ENCODE measurements at regions not wholly inside any gene's neighbourhood (a gene's known extent, or its start where the extent isn't known, plus 50 kb on each side); places are given as distances from the start of the nearest gene placed in this dataset.

- 75% methylated on average over 2 of the region's 2 CpGs for WGBS (ENCODE audit: insufficient coverage)
Measured at GRCh38 chr14:98103705-98104104, 1168.3 kb downstream of the BCL11B start.

GRCh38 chr14:98109326-98109725, 1162.7 kb downstream of the BCL11B start:
- WGBS (ENCODE audit: insufficient coverage): 47% methylated on average over 2 of the region's 3 CpGs
- H3K36me3 ChIP-seq (ENCODE audit: control insufficient read depth, insufficient read depth, low read length): no peaks in the 10 kb centered on the region
- H3K27ac ChIP-seq (ENCODE audit: low read depth, low read length): no peak overlapping the region
- no peak overlapping the region for H3K4me3 ChIP-seq (ENCODE audit: low read depth, low read length)
- H3K27me3 ChIP-seq (ENCODE audit: control insufficient read depth, insufficient read depth, low read length): no peaks in the 10 kb centered on the region
- DNase-seq (ENCODE audit: low read depth in 4 of 6, low spot score in 6 of 6): peak in 1 of 6 donors; percentile 3
- no peaks in the 10 kb centered on the region for H3K4me1 ChIP-seq (ENCODE audit: control insufficient read depth, insufficient read depth, low read length)
- no peaks in the 10 kb centered on the region for H3K9me3 ChIP-seq (ENCODE audit: control insufficient read depth, insufficient read depth, low read length)

More at GRCh38 chr14:98103705-98104104, 1168.3 kb downstream of the BCL11B start:
- Histone ChIP-seq H3K36me3 (ENCODE audit: control insufficient read depth, insufficient read depth, low read length) (no peaks in the 10 kb centered on the region), H3K4me1 (ENCODE audit: control insufficient read depth, insufficient read depth, low read length) (no peaks in the 10 kb centered on the region), H3K9me3 (ENCODE audit: control insufficient read depth, insufficient read depth, low read length) (no peaks in the 10 kb centered on the region), H3K27me3 (ENCODE audit: control insufficient read depth, insufficient read depth, low read length) (no peaks in the 10 kb centered on the region), H3K27ac (ENCODE audit: low read depth, low read length) (no peak overlapping the region), H3K4me3 (ENCODE audit: low read depth, low read length) (no peak overlapping the region)
- peak in 1 of 6 donors; percentile 56 for DNase-seq (ENCODE audit: low read depth in 4 of 6, low spot score in 6 of 6)

DNA sequence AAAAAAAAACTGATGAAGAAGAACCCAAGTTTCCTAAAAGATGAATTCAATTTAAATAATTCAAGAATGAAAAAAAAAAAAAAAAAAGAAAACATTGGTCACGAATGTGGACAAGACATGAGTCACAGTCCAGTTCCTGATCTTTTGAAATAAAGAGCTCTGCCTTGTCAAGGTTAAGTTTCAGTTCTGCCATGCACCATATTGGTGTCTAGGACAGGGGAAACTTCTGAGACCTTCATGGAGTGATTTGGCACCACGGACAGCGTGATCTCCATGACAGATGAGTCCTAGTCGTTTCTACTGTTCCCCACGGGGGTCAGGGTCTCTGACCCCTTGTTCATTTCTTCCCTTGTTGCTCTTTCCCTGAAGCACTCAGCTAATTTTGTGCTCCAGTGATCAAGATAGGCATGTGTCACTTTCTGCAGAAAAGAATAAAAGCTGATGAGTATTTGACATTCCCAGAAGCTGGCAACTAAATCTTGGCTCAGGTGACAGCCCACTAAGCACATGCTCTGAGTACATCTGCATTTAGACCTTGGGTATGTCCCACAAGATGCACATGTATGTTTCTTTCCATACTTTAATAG, 1159.7 kb downstream of the BCL11B start:
- Histone ChIP-seq H3K27me3 (ENCODE audit: control insufficient read depth, insufficient read depth, low read length) (no peaks in the 10 kb centered on the region), H3K27ac (ENCODE audit: low read depth, low read length) (no peak overlapping the region), H3K4me1 (ENCODE audit: control insufficient read depth, insufficient read depth, low read length) (no peaks in the 10 kb centered on the region), H3K9me3 (ENCODE audit: control insufficient read depth, insufficient read depth, low read length) (no peaks in the 10 kb centered on the region), H3K4me3 (ENCODE audit: low read depth, low read length) (no peak overlapping the region), H3K36me3 (ENCODE audit: control insufficient read depth, insufficient read depth, low read length) (no peaks in the 10 kb centered on the region)
- DNase-seq (ENCODE audit: low read depth in 4 of 6, low spot score in 6 of 6): no peak
- WGBS (ENCODE audit: insufficient coverage): 67% methylated on average over 5 of the region's 5 CpGs

- no CpG with 5 or more reads among the region's 3 CpGs for WGBS (ENCODE audit: insufficient coverage)
- Histone ChIP-seq H3K9me3 (ENCODE audit: control insufficient read depth, insufficient read depth, low read length) (no peaks in the 10 kb centered on the region), H3K4me1 (ENCODE audit: control insufficient read depth, insufficient read depth, low read length) (no peaks in the 10 kb centered on the region), H3K27me3 (ENCODE audit: control insufficient read depth, insufficient read depth, low read length) (no peaks in the 10 kb centered on the region), H3K4me3 (ENCODE audit: low read depth, low read length) (no peak overlapping the region), H3K27ac (ENCODE audit: low read depth, low read length) (no peak overlapping the region), H3K36me3 (ENCODE audit: control insufficient read depth, insufficient read depth, low read length) (no peaks in the 10 kb centered on the region)
- no peak for DNase-seq (ENCODE audit: low read depth in 4 of 6, low spot score in 6 of 6)
Measured at GRCh38 chr14:98114122-98114895, 1157.7 kb downstream of the BCL11B start.

- no peaks in the 10 kb centered on the region for H3K36me3 ChIP-seq (ENCODE audit: control insufficient read depth, insufficient read depth, low read length)
- no CpG with 5 or more reads among the region's 1 CpG for WGBS (ENCODE audit: insufficient coverage)
- DNase-seq (ENCODE audit: low read depth in 4 of 6, low spot score in 6 of 6): no peak
- no peaks in the 10 kb centered on the region for H3K4me1 ChIP-seq (ENCODE audit: control insufficient read depth, insufficient read depth, low read length)
- H3K9me3 ChIP-seq (ENCODE audit: control insufficient read depth, insufficient read depth, low read length): no peaks in the 10 kb centered on the region
- H3K27me3 ChIP-seq (ENCODE audit: control insufficient read depth, insufficient read depth, low read length): no peaks in the 10 kb centered on the region
- H3K4me3 ChIP-seq (ENCODE audit: low read depth, low read length): no peak overlapping the region
- no peak overlapping the region for H3K27ac ChIP-seq (ENCODE audit: low read depth, low read length)
Measured at GRCh38 chr14:98114946-98115345, 1157.1 kb downstream of the BCL11B start.

GRCh38 chr14:98118749-98119148, 1153.2 kb downstream of the BCL11B start:
- DNase-seq (ENCODE audit: low read depth in 4 of 6, low spot score in 6 of 6): no peak
- H3K27ac ChIP-seq (ENCODE audit: low read depth, low read length): no peak overlapping the region
- H3K4me1 ChIP-seq (ENCODE audit: control insufficient read depth, insufficient read depth, low read length): no peaks in the 10 kb centered on the region
- no peak overlapping the region for H3K4me3 ChIP-seq (ENCODE audit: low read depth, low read length)
- H3K9me3 ChIP-seq (ENCODE audit: control insufficient read depth, insufficient read depth, low read length): no peaks in the 10 kb centered on the region
- no peaks in the 10 kb centered on the region for H3K36me3 ChIP-seq (ENCODE audit: control insufficient read depth, insufficient read depth, low read length)
- H3K27me3 ChIP-seq (ENCODE audit: control insufficient read depth, insufficient read depth, low read length): no peaks in the 10 kb centered on the region

DNA sequence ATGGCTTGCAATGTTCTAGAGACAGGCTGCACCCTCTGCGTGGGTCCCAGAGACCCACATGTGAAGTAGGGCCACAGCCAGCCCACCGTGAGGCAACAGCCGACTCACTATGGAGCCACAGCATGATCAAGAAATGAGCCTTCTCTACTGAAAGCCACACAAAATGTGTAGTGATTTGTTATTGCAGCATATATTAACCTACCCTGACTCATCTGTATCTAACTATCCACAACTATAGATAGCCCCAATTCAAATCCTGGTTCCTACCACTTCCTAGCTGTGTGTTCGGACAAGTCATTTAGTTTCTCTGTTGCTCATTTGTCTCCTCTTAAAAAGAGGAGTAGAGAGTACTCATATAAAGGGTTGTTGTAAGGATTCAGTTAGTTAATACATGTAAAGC, 1152.3 kb downstream of the BCL11B start:
- Histone ChIP-seq H3K27ac (ENCODE audit: low read depth, low read length) (no peak overlapping the region), H3K27me3 (ENCODE audit: control insufficient read depth, insufficient read depth, low read length) (no peaks in the 10 kb centered on the region), H3K36me3 (ENCODE audit: control insufficient read depth, insufficient read depth, low read length) (no peaks in the 10 kb centered on the region), H3K4me3 (ENCODE audit: low read depth, low read length) (no peak overlapping the region), H3K9me3 (ENCODE audit: control insufficient read depth, insufficient read depth, low read length) (no peaks in the 10 kb centered on the region), H3K4me1 (ENCODE audit: control insufficient read depth, insufficient read depth, low read length) (no peaks in the 10 kb centered on the region)
- 100% methylated on average over 1 of the region's 4 CpGs for WGBS (ENCODE audit: insufficient coverage)
- no peak for DNase-seq (ENCODE audit: low read depth in 4 of 6, low spot score in 6 of 6)

DNA sequence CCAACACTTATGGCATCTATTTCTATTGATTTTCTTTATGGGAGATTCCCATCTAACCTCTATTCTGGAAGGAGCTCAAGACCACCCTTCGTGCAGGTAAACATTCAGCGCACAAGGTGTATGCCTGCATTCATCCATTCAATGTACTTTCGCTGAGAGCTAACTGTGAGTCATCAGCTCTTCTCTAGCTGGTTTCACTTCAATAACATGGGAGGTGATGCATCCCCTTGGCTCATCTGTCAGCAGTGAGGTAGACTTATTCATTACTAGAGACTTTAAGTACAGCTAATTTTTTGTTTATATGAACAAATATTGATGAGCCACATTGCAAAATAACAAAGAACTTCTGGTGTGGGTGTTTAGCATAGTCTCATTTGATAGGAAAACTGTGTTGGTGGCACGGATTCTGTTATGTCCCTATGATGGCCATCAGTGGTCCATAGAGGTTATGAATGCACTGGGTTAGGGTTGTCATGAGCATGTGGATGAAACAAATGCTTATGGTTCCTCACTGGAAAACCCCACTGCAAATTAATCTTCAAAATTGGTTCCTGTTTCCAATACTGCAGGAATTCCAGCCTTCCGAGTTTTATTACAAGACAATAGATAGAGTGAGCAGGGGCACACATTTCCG, 1151.0 kb downstream of the BCL11B start:
- Histone ChIP-seq H3K9me3 (ENCODE audit: control insufficient read depth, insufficient read depth, low read length) (no peaks in the 10 kb centered on the region), H3K27ac (ENCODE audit: low read depth, low read length) (no peak overlapping the region), H3K36me3 (ENCODE audit: control insufficient read depth, insufficient read depth, low read length) (no peaks in the 10 kb centered on the region), H3K4me1 (ENCODE audit: control insufficient read depth, insufficient read depth, low read length) (no peaks in the 10 kb centered on the region), H3K4me3 (ENCODE audit: low read depth, low read length) (no peak overlapping the region), H3K27me3 (ENCODE audit: control insufficient read depth, insufficient read depth, low read length) (no peaks in the 10 kb centered on the region)
- DNase-seq (ENCODE audit: low read depth in 4 of 6, low spot score in 6 of 6): no peak
- 100% methylated on average over 5 of the region's 6 CpGs for WGBS (ENCODE audit: insufficient coverage)

DNA sequence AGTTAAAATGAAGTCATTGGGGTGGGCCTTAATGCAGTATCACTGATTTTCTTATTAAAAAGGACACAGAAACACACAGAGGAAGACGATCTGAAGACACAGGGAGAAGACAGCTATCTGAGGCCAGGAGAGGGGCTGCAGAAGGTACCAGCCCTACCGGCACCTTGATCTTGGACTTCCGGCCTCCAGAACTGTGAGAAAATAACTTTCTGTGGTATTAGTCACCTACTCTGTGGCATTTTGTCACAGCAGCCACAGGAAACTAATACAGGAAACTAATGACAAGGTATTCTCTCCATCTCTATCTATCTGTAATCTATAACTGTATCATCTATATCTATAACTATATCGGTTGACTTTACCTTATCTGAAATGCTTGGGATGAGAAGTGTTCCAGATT, 1149.5 kb downstream of the BCL11B start:
- Histone ChIP-seq H3K27ac (ENCODE audit: low read depth, low read length) (no peak overlapping the region), H3K9me3 (ENCODE audit: control insufficient read depth, insufficient read depth, low read length) (no peaks in the 10 kb centered on the region), H3K4me3 (ENCODE audit: low read depth, low read length) (no peak overlapping the region), H3K4me1 (ENCODE audit: control insufficient read depth, insufficient read depth, low read length) (no peaks in the 10 kb centered on the region), H3K36me3 (ENCODE audit: control insufficient read depth, insufficient read depth, low read length) (no peaks in the 10 kb centered on the region), H3K27me3 (ENCODE audit: control insufficient read depth, insufficient read depth, low read length) (no peaks in the 10 kb centered on the region)
- DNase-seq (ENCODE audit: low read depth in 4 of 6, low spot score in 6 of 6): no peak
- WGBS (ENCODE audit: insufficient coverage): 96% methylated on average over 3 of the region's 4 CpGs

DNA sequence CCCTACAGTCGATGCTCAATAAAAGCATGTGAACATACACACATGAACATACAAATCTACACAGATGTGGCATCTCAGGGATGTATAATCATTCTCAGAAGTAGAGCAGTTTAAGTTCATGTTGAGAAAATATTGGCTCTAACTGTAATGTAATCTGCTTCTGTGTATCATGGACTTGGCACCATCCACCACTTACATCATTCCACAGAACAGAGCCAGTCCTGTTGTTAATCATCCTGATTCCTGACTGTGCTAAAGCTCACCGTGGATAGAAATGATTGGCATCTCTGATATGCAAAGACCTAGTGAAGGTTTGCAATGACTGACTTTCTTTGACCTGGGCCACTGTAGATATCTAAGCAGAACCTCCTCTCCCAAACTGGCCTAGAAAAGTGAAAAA, 1141.3 kb downstream of the BCL11B start:
- H3K36me3 ChIP-seq (ENCODE audit: control insufficient read depth, insufficient read depth, low read length): no peaks in the 10 kb centered on the region
- no peak overlapping the region for H3K27ac ChIP-seq (ENCODE audit: low read depth, low read length)
- no peaks in the 10 kb centered on the region for H3K27me3 ChIP-seq (ENCODE audit: control insufficient read depth, insufficient read depth, low read length)
- no peaks in the 10 kb centered on the region for H3K9me3 ChIP-seq (ENCODE audit: control insufficient read depth, insufficient read depth, low read length)
- no CpG with 5 or more reads among the region's 2 CpGs for WGBS (ENCODE audit: insufficient coverage)
- peaks cover 2% of the 10 kb centered on the region for H3K4me1 ChIP-seq (ENCODE audit: control insufficient read depth, insufficient read depth, low read length)
- DNase-seq (ENCODE audit: low read depth in 4 of 6, low spot score in 6 of 6): no peak
- H3K4me3 ChIP-seq (ENCODE audit: low read depth, low read length): no peak overlapping the region

All from spinal cord (tissue), 9 donors.